LHCN-M2 (cell line): ENCODE measurements at regions not wholly inside any gene's neighbourhood (a gene's known extent, or its start where the extent isn't known, plus 50 kb on each side); places are given as distances from the start of the nearest gene placed in this dataset.
"Not testable (repeated sequence)": the region's sequence is repeated elsewhere in the genome, so short reads cannot be mapped to it uniquely, and the experiment has no call there.

Experiments
- DNase-seq: peaks from one replicate; pipeline ENCODE4 v3.0.0-alpha.2; 2012; ENCODE audit warnings: low read depth

GRCh38 chr2:87569689-87570397 lies 178.0 kb upstream of the PLGLB2 start:
- DNase-seq, result not testable (repeated sequence)

- not testable (repeated sequence) for DNase-seq
These were observed 175.9 kb upstream of the PLGLB2 start for GRCh38 chr2:87571889-87572465.

- DNase-seq, result not testable (repeated sequence)
These were observed 175.0 kb upstream of the PLGLB2 start for GRCh38 chr2:87572906-87573305.

- not testable (repeated sequence) for DNase-seq
These were observed 174.3 kb upstream of the PLGLB2 start for GRCh38 chr2:87573386-87574192.

DNA sequence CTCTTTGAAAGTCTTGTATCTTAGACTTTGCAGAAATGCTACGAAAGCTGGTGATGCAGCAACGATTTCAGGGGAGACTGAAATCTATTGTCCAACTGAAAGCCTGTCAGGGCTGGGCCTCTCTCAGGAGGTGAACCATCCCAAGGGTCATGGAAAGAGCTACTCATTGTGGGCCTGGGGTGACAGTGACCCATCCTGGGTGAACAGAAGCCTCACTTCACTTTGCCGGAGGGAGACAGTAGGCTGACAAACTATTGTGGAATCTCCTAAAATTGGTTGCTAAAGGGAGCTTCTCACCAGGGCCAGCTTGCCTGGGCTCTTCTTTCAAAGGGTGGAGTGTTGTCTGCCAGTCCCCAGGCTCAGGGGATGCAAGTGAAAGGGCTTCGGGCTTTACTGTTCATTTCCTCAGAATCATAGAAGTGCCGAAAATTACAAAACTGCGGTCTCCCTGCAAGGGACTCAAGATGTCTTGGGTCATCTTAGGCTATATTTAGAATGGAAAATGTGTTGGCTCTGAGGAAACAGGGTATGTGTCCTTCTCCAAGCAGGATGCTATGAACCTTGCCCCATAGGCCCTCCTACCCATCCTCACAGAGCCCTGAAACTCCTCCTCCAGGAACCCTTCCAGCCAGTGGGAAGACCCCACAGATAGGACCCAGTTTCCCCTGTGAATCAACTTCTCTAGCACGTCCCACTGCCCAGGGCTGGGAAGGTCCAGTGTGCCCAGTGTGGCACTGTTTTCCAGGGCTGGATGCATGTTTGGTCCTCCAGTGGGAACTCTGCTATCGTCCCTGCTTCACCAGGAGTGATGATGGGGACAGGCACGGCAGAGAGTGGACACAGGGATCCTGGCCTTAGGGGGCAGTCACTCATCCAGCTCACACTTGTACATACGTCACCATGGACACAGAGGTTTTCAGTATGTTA lies 173.4 kb upstream of the PLGLB2 start:
- DNase-seq, result not testable (repeated sequence)

- DNase-seq, result not testable (repeated sequence)
These were observed 172.7 kb upstream of the PLGLB2 start for GRCh38 chr2:87575138-87575537.

DNA sequence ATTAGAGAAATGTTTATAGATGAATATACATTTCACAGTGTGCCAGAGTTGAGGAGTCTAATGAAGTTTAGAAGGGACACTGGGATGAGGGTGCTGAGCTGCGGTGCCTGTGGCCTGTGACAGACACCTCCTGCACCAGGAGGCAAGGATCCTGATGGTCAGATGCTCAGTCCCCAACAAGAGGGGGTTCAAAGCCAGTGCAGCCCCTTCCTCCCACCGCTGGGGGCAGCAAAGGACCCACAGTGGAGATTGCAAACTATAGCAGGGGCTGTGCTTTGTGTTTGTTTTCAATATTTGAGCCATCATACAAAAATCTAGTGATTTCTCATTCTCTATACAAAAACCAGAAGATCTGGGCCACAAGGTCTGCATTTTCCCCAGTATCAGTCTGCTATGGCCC lies 170.5 kb upstream of the PLGLB2 start:
- DNase-seq, result not testable (repeated sequence)

DNA sequence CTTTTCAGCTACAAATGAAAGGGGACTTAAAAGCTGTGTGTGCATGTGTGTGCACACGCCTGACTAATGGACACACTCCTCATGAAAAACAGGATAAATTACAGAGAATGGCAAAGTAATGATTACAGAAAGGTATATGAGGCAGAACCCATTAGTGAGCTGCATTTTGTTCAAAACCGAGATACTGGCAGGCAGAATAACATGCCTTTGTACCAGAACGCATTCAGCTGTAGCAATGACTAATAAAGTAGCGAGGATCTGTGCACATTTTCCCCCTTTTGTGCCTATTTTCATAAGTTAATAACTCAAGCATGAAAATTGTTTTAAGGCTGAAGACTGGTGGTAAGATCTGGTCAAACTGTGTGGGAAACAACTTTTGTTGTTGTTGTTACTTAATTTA lies 165.7 kb upstream of the PLGLB2 start:
- DNase-seq, result not testable (repeated sequence)

DNA sequence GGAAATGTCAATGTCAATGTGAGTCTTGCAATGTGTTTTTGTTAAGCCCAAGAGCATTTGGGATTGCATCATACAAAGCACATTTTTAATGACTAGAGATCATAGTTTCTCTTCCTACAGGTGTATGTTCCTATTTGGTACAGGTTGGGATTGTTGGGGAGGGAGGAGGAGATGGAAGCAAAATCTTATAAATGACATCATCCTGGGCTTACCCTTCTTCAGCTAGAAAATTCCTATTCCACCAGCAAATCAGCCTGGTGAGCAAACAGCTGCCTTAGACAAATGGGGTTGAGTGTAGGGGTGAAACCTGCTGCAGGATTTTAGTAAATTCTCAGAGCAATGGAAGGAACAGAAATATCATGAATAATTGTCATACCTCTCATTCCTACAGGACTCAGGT lies 165.3 kb upstream of the PLGLB2 start:
- DNase-seq, result peak; percentile 5

DNA sequence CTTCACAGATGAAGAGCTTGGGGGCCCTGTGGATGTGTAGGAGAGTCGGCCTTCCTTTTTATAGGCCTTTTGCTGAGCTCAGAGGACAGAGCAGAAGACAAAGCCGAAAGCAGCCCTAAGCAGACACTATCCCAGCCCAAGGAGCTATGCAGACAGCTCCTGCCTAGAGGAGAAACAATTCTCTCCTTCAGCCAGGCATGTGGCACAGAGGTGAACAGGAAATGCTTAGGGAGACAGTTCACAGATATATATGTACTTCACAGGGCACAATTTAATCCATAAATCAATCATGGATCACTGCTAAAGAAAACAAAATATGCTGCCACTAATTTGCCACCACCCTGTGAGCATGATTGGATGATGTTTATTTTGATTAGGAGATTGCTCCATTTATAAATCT lies 164.5 kb upstream of the PLGLB2 start:
- not testable (repeated sequence) for DNase-seq

GRCh38 chr2:87583803-87584202 lies 164.1 kb upstream of the PLGLB2 start:
- DNase-seq, result not testable (repeated sequence)

DNA sequence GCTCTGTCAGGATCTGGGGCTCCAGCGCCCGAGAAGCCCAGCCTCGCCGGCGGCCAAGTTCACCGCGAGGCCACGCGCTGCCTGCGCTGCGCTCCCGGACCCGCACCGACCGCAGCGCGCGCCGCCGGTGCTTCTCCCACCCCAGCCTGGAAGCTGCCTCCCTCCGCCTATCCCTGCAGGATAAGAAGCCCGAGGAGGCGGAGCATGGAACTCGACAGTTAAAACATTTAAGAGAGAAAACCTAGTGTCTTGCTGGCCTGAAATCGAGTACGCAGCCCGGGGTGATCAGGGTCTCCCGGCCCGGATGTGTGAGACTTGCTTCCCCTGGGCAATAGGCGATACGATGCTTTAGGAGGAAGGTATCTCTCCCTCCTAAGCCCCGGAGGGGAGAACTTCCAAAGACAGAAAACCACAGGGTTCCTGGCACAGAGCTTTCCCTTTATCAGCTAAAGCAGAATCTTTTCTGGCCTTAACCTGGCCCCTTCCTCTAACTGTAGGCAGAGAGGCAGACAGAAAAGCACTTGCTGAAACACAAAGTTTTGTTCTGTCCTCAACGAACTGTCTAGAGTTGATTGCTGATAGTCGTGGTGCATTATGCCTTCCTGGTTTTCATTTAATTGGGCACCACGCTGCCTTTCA lies 163.5 kb upstream of the PLGLB2 start:
- DNase-seq, result not testable (repeated sequence)

DNA sequence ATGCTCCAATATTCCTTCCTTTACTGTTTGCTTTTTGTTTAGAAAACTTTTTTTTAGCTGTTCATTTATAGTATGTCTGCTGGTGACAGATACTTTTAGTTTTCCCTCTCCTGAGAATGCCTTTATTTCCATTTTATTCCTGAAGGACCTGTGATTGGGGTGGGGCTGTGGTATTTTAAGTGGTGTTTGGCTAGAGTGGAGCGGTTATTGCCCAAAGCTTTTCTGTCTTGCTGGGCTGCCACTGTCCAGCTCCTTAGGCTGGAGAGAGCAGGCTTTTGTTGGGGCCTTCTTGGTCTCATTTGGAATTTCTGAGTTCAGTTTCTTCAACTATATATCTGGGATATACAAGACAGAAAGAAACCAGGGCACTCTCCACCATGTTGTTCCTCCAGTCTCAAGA lies 160.0 kb upstream of the PLGLB2 start:
- DNase-seq, result not testable (repeated sequence)

- not testable (repeated sequence) for DNase-seq
These were observed 154.9 kb upstream of the PLGLB2 start for GRCh38 chr2:87592974-87593373.

DNA sequence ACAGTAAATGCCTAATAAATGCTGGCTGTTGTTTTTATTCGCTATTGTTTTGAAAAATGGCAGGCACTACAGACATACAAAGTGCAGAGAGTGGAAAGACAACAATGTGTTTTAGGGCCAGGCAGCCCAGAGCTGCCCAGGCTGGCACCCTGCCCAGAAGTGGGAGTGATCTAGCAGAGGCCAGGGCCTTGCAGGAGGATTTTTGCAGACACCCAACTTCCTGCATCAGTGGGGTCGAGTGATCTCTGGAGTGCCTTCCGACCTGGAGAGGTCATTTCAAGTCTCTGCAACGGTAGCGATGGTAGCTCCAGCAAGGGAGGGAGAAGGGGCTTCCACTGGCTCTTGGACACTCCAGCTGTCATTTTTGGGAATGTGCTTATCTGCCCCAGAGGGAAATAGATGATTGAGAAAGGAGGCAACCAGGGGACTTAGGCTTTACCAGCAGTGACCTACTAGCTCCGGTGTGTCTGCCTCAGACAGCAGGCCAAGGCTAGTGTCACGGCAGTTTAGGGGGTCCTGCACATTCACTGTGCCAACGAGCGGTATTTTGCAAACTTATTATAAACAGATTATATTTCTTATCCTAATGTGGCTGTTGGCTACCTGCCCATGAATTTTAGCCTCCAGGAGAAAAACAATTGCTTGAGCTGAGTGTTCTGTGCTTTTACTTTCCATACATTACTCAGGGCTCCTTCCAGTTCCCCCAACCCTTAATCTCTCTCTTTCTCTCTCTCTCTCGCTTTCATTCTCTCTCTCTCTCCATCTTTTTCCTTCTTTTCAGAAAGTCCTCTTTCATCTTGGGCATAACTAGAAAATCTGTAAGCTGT lies 153.9 kb upstream of the PLGLB2 start:
- peak; percentile 50 for DNase-seq

- not testable (repeated sequence) for DNase-seq
These were observed 153.3 kb upstream of the PLGLB2 start for GRCh38 chr2:87594611-87594992.

DNA sequence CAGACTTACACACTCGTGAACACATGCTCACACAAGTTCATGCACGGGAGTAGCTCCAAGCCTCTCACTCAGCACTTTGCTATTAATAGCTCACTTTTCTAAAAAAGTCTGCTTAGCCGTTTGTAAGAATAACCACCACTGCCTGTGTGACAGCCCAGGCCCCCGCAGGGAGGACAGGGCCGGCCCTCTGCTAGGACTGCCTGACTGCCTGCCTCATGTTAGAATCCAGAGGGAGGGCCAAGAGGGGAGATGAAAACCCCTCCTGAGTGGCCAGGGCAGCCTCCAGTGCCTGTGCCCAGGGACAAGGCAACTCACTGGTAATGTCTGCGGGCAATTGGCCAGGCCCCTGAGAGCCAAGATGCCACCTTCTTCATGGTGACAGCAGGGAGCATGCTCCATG lies 152.9 kb upstream of the PLGLB2 start:
- not testable (repeated sequence) for DNase-seq

GRCh38 chr2:87600961-87601360 lies 146.9 kb upstream of the PLGLB2 start:
- not testable (repeated sequence) for DNase-seq

GRCh38 chr2:87602118-87602517 lies 145.8 kb upstream of the PLGLB2 start:
- not testable (repeated sequence) for DNase-seq

DNA sequence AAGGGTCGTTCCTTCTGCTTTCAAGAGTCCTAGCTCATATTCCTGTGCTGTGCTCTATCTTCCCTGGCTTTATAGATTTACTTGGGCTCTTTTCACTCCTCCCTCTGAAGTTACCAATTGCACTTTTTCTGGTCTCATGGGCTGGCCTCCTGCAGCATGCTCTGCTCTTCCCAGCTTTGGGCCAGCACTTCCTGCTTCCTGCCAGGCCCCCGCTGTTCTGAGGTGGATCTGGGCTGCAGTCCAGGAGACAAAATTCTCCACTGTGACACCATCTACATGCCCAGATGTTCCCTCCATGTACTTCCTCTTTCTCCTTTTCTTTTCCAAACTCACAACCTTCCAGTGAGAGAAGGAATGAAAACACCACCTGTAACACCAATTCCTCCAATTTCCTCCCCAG lies 145.2 kb upstream of the PLGLB2 start:
- not testable (repeated sequence) for DNase-seq
